GM18519 (cell line): ENCODE measurements at regions not wholly inside any gene's neighbourhood (a gene's known extent, or its start where the extent isn't known, plus 50 kb on each side); places are given as distances from the start of the nearest gene placed in this dataset.
"Not testable (repeated sequence)": the region's sequence is repeated elsewhere in the genome, so short reads cannot be mapped to it uniquely, and the experiment has no call there.

ENCODE experiments used
- ATAC-seq: cut with Tn5 transposase; IDR thresholded peaks from one replicate; pipeline ENCODE4 v1.9.1; 2021; ENCODE audit warnings: mild to moderate bottlenecking, moderate library complexity; ENCODE audit not compliant: unreplicated experiment, low FRiP score

GRCh38 chr1:80533775-80534334 lies 1266.9 kb upstream of the ADGRL2 start:
- ATAC-seq: no peak

- no peak for ATAC-seq
Measured at GRCh38 chr1:80533093-80533492, 1267.6 kb upstream of the ADGRL2 start.

- no peak for ATAC-seq
Measured at GRCh38 chr1:80531182-80531581, 1269.6 kb upstream of the ADGRL2 start.

- ATAC-seq: no peak
Measured at GRCh38 chr1:80529546-80529945, 1271.2 kb upstream of the ADGRL2 start.

GRCh38 chr1:80523861-80524260 lies 1276.9 kb upstream of the ADGRL2 start:
- ATAC-seq: no peak

- ATAC-seq: not testable (repeated sequence)
Measured at GRCh38 chr1:80523071-80523470, 1277.7 kb upstream of the ADGRL2 start.

GRCh38 chr1:80520949-80521348 lies 1279.8 kb upstream of the ADGRL2 start:
- ATAC-seq: no peak

- no peak for ATAC-seq
Measured at GRCh38 chr1:80517062-80517461, 1283.7 kb upstream of the ADGRL2 start.

GRCh38 chr1:80509965-80510522 lies 1290.7 kb upstream of the ADGRL2 start:
- ATAC-seq: no peak

GRCh38 chr1:80506216-80506615 lies 1294.5 kb upstream of the ADGRL2 start:
- no peak for ATAC-seq

GRCh38 chr1:80498673-80499072 lies 1302.1 kb upstream of the ADGRL2 start:
- ATAC-seq: no peak

- ATAC-seq: no peak
Measured at GRCh38 chr1:80495806-80496205, 1304.9 kb upstream of the ADGRL2 start.

- ATAC-seq: no peak
Measured at GRCh38 chr1:80472145-80472544, 1328.6 kb upstream of the ADGRL2 start.

- ATAC-seq: no peak
Measured at GRCh38 chr1:80468356-80468755, 1332.4 kb upstream of the ADGRL2 start.

GRCh38 chr1:80462006-80462405 lies 1338.7 kb upstream of the ADGRL2 start:
- no peak for ATAC-seq

GRCh38 chr1:80457409-80457808 lies 1343.3 kb upstream of the ADGRL2 start:
- no peak for ATAC-seq

GRCh38 chr1:80453775-80454174 lies 1347.0 kb upstream of the ADGRL2 start:
- no peak for ATAC-seq

GRCh38 chr1:80450711-80451110 lies 1350.0 kb upstream of the ADGRL2 start:
- ATAC-seq: no peak

GRCh38 chr1:80448081-80448480 lies 1352.7 kb upstream of the ADGRL2 start:
- ATAC-seq: no peak

- ATAC-seq: no peak
Measured at GRCh38 chr1:80447526-80447925, 1353.2 kb upstream of the ADGRL2 start.

GRCh38 chr1:80445033-80445432 lies 1355.7 kb upstream of the ADGRL2 start:
- ATAC-seq: no peak

- ATAC-seq: no peak
Measured at GRCh38 chr1:80444171-80444570, 1356.6 kb upstream of the ADGRL2 start.

- no peak for ATAC-seq
Measured at GRCh38 chr1:80441664-80442063, 1359.1 kb upstream of the ADGRL2 start.
